ENCODE measurements at regions not wholly inside any gene's neighbourhood (a gene's known extent, or its start where the extent isn't known, plus 50 kb on each side); places are given as distances from the start of the nearest gene placed in this dataset.

DNA sequence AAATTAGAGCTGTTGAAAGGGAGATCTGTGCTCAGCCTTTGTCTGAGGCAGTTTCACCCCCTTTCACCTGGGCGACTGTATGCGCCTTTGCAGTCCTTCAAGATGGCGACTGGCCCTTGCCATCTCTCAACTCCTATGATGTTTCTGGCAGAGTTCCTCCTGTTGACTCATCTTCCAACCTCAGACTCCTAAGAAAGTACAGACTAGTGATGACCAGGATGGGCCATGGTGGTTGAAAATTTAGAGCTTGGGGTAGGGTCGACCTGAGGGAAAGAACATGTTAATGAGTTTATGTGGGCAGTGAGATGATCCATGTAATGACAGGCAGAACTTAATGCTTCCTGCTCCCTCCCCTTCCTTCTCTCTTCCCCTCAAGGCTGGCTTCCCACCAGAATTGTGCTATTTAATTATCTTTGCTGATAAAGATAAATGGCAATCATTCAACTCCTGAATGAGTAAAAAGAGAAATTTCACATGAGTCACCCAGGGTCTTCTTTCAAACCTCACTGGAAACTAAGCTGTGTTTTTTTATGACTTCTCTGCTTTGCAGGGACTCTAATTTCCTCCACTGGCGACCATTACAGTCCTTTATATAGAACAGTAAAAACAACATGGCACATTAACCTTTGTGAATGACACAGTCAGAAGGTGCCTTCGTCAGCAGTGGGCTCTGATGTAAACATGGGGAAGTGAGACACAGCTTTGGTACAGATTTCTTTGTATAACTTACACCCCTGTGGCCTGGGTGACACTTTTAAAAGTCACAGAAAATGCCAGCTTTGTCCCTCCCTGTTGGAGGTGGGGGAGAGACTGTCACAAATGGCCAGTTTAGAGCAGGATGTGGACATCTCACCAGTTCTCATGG is 103.5 kb downstream of the SCP2D1 start:
- H3K27me3 Mint-ChIP-seq, result peaks cover 1 to 13% of the 10 kb centered on the region in 2 donors
- ATAC-seq (replicated peaks in 1 of 4) (no peak), DNase-seq (no peak)
- no peak overlapping the region for H3K4me3 Mint-ChIP-seq
- ChIA-PET POLR2A (no interaction called here), CTCF (no interaction called here)
- Histone ChIP-seq H3K9me3 (no peaks in the 10 kb centered on the region), H3K4me1 (ENCODE audit: control insufficient read depth in 1 of 2, extremely low read depth in 1 of 2, insufficient read depth in 2 of 2, low read length in 2 of 2) (no peaks in the 10 kb centered on the region), H3K4me3 (ENCODE audit: control insufficient read depth in 1 of 2, extremely low read depth in 1 of 2, low read length in 1 of 2) (no peak overlapping the region), H3K27me3 (replicated peaks in 1 of 2; ENCODE audit: control insufficient read depth in 2 of 2, extremely low read depth in 1 of 2, insufficient read depth in 2 of 2, low read length in 1 of 2) (peaks cover 0 to 4% of the 10 kb centered on the region in 2 experiments), H3K36me3 (ENCODE audit: control insufficient read depth in 2 of 2, extremely low read depth in 1 of 2, insufficient read depth in 1 of 2, low read length in 1 of 2) (no peaks in the 10 kb centered on the region), H3K27ac (ENCODE audit: low read length) (no peak overlapping the region)
- H3K4me1 Mint-ChIP-seq, result no peaks in the 10 kb centered on the region
- 100% methylated on average over 2 of the region's 6 CpGs for WGBS (ENCODE audit: insufficient coverage)
- no peaks in the 10 kb centered on the region for H3K36me3 Mint-ChIP-seq
- no peak overlapping the region for H3K27ac Mint-ChIP-seq
- peaks cover 0 to 6% (median 0%) of the 10 kb centered on the region in 3 donors for H3K9me3 Mint-ChIP-seq

DNA sequence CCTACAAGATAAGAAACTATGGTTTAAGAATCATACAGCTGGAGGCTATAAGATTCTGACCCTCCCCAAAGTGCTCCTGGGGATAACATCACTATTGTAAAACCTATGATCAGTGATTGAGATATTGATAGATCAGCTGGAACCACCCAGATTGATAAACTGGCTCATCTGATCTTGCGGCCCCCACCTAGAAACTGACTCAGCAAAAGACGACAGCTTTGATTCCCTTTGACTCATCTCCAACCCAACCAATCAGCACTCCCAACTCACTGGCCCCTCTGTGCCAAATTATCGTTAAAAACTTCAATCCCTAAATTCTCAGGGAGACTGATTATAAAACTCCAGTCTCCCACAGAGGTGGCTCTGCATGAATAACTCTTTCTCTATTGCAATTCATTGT is 106.4 kb downstream of the SCP2D1 start:
- CTCF ChIA-PET, result no interaction called here
- H3K27me3 ChIP-seq (replicated peaks in 1 of 2; ENCODE audit: control insufficient read depth in 2 of 2, extremely low read depth in 1 of 2, insufficient read depth in 2 of 2, low read length in 1 of 2), result no peaks in the 10 kb centered on the region
- POLR2A ChIA-PET, result no interaction called here

DNA sequence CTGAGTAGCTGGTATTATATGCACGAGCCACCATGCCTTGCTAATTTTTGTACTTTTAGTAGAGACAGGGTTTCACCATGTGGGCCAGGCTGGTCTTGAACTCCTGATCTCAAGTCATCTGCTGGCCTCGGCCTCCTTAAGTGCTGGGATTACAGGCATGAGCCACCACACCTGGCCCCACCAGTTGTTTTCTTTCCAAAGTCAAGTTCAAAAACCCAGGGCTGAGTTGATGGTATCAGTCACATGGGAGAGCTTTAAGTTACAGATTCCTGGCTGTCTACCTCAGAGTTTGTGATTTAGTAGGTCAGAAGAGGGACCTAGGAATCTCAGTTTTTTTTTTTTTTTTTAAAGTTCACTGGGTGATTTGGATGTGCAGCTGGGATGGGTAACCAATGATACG is 107.7 kb downstream of the SCP2D1 start:
- ChIA-PET POLR2A (no interaction called here), CTCF (no interaction called here)
- WGBS (ENCODE audit: insufficient coverage), result 43% methylated on average over 1 of the region's 3 CpGs
- Histone ChIP-seq H3K27me3 (replicated peaks in 1 of 2; ENCODE audit: control insufficient read depth in 2 of 2, extremely low read depth in 1 of 2, insufficient read depth in 2 of 2, low read length in 1 of 2) (no peaks in the 10 kb centered on the region), H3K36me3 (ENCODE audit: control insufficient read depth in 2 of 2, extremely low read depth in 1 of 2, insufficient read depth in 1 of 2, low read length in 1 of 2) (no peaks in the 10 kb centered on the region), H3K4me1 (ENCODE audit: control insufficient read depth in 1 of 2, extremely low read depth in 1 of 2, insufficient read depth in 2 of 2, low read length in 2 of 2) (no peaks in the 10 kb centered on the region), H3K9me3 (no peaks in the 10 kb centered on the region), H3K4me3 (ENCODE audit: control insufficient read depth in 1 of 2, extremely low read depth in 1 of 2, low read length in 1 of 2) (no peak overlapping the region), H3K27ac (ENCODE audit: low read length) (no peak overlapping the region)
- ATAC-seq (replicated peaks in 1 of 4) (no peak), DNase-seq (no peak)
- Mint-ChIP-seq H3K4me3 (no peak overlapping the region), H3K4me1 (no peaks in the 10 kb centered on the region), H3K9me3 (peaks cover 0 to 5% (median 0%) of the 10 kb centered on the region in 3 donors), H3K27ac (no peak overlapping the region), H3K27me3 (no peaks in the 10 kb centered on the region), H3K36me3 (no peaks in the 10 kb centered on the region)

More for the DNA sequence above, 106.4 kb downstream of the SCP2D1 start:
- H3K27ac ChIP-seq (ENCODE audit: low read length), result no peak overlapping the region
- no peaks in the 10 kb centered on the region for H3K36me3 ChIP-seq (ENCODE audit: control insufficient read depth in 2 of 2, extremely low read depth in 1 of 2, insufficient read depth in 1 of 2, low read length in 1 of 2)
- DNase-seq, result no peak
- Mint-ChIP-seq H3K4me1 (no peaks in the 10 kb centered on the region), H3K27me3 (peaks cover 0 to 5% of the 10 kb centered on the region in 2 donors), H3K9me3 (peaks cover 0 to 10% (median 0%) of the 10 kb centered on the region in 3 donors), H3K36me3 (no peaks in the 10 kb centered on the region), H3K27ac (no peak overlapping the region), H3K4me3 (no peak overlapping the region)
- no peaks in the 10 kb centered on the region for H3K9me3 ChIP-seq
- no peak for ATAC-seq (replicated peaks in 1 of 4)
- no peak overlapping the region for H3K4me3 ChIP-seq (ENCODE audit: control insufficient read depth in 1 of 2, extremely low read depth in 1 of 2, low read length in 1 of 2)
- 88% methylated on average over 1 of the region's 3 CpGs for WGBS (ENCODE audit: insufficient coverage)
- H3K4me1 ChIP-seq (ENCODE audit: control insufficient read depth in 1 of 2, extremely low read depth in 1 of 2, insufficient read depth in 2 of 2, low read length in 2 of 2), result no peaks in the 10 kb centered on the region

DNA sequence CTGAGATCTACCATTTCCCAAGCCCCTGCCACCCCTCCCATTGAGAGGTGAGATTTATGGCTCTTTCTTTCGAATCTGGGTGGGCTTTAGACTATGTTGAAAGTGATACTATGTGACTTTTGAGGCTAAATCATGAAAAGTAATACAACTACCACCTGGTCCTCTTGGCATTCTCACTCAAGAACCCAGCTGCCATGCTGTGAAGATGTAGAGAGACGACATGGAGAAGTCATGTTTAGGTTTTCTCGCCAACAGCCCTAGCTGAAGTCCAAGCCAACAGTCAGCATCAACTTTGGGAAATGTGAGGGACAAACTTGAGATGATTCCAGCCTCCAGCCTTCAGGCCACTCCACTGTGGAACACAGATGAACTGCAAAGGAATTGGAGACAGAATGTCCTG is 108.7 kb downstream of the SCP2D1 start:
- H3K27ac ChIP-seq (ENCODE audit: low read length), result no peak overlapping the region
- Mint-ChIP-seq H3K27ac (no peak overlapping the region), H3K27me3 (no peaks in the 10 kb centered on the region)

DNA sequence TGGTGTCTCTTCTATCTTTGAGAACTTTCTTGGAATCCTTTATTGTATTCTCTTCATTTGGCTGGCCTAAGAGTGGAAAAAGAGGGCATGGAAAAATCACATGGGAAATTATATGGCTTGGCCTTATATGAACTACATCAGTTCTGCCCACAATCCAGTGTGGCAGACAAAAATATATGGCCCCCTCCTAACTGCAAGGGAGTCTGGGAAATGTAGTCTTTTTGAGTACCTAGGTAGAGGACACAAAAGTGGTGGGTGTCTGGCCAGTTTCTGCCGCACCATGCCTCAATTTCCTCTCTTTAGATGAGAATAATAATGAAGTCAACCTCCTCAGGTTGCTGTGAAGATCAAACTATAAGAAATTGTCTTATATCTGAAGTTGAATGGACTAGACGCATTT is 109.3 kb downstream of the SCP2D1 start:
- no CpG with 5 or more reads among the region's 2 CpGs for WGBS (ENCODE audit: insufficient coverage)
- Mint-ChIP-seq H3K4me1 (no peaks in the 10 kb centered on the region), H3K36me3 (no peaks in the 10 kb centered on the region), H3K4me3 (no peak overlapping the region), H3K9me3 (peaks cover 0 to 5% (median 0%) of the 10 kb centered on the region in 3 donors), H3K27me3 (no peaks in the 10 kb centered on the region), H3K27ac (no peak overlapping the region)
- no peaks in the 10 kb centered on the region for H3K27me3 ChIP-seq (replicated peaks in 1 of 2; ENCODE audit: control insufficient read depth in 2 of 2, extremely low read depth in 1 of 2, insufficient read depth in 2 of 2, low read length in 1 of 2)
- CTCF ChIA-PET, result no interaction called here
- ATAC-seq (replicated peaks in 1 of 4) (no peak), DNase-seq (no peak)
- no peaks in the 10 kb centered on the region for H3K36me3 ChIP-seq (ENCODE audit: control insufficient read depth in 2 of 2, extremely low read depth in 1 of 2, insufficient read depth in 1 of 2, low read length in 1 of 2)
- H3K27ac ChIP-seq (ENCODE audit: low read length), result no peak overlapping the region
- H3K9me3 ChIP-seq, result no peaks in the 10 kb centered on the region
- no peak overlapping the region for H3K4me3 ChIP-seq (ENCODE audit: control insufficient read depth in 1 of 2, extremely low read depth in 1 of 2, low read length in 1 of 2)
- no peaks in the 10 kb centered on the region for H3K4me1 ChIP-seq (ENCODE audit: control insufficient read depth in 1 of 2, extremely low read depth in 1 of 2, insufficient read depth in 2 of 2, low read length in 2 of 2)
- POLR2A ChIA-PET, result no interaction called here

More for the DNA sequence above, 108.7 kb downstream of the SCP2D1 start:
- WGBS (ENCODE audit: insufficient coverage), result 83% methylated on average over 1 of the region's 3 CpGs
- POLR2A ChIA-PET, result no interaction called here
- CTCF ChIA-PET, result no interaction called here
- Mint-ChIP-seq H3K36me3 (no peaks in the 10 kb centered on the region), H3K4me1 (no peaks in the 10 kb centered on the region), H3K9me3 (peaks cover 0 to 5% (median 0%) of the 10 kb centered on the region in 3 donors), H3K4me3 (no peak overlapping the region)
- H3K9me3 ChIP-seq, result no peaks in the 10 kb centered on the region
- no peaks in the 10 kb centered on the region for H3K27me3 ChIP-seq (replicated peaks in 1 of 2; ENCODE audit: control insufficient read depth in 2 of 2, extremely low read depth in 1 of 2, insufficient read depth in 2 of 2, low read length in 1 of 2)
- DNase-seq (no peak), ATAC-seq (replicated peaks in 1 of 4) (no peak)
- H3K4me1 ChIP-seq (ENCODE audit: control insufficient read depth in 1 of 2, extremely low read depth in 1 of 2, insufficient read depth in 2 of 2, low read length in 2 of 2), result no peaks in the 10 kb centered on the region
- no peak overlapping the region for H3K4me3 ChIP-seq (ENCODE audit: control insufficient read depth in 1 of 2, extremely low read depth in 1 of 2, low read length in 1 of 2)
- no peaks in the 10 kb centered on the region for H3K36me3 ChIP-seq (ENCODE audit: control insufficient read depth in 2 of 2, extremely low read depth in 1 of 2, insufficient read depth in 1 of 2, low read length in 1 of 2)

DNA sequence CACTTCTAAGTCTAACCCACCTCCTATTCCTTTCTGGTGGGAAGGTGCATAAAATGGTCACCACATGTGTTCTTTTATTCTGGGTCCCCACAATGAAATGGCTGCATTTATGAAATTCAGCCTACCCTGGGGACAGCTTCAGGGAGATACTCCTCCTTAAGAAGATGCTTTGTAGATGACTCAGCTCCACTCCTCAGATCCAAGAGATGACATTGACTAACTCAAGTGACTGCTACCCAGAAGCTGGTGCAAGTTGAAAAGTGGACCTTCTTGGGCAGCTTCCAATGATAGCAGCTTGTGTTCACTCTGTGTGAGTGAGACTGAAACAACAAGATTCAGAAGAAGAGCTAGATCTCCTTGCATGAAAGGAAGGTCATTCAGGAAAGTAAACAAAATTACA is 113.4 kb downstream of the SCP2D1 start:
- Histone ChIP-seq H3K27me3 (replicated peaks in 1 of 2; ENCODE audit: control insufficient read depth in 2 of 2, extremely low read depth in 1 of 2, insufficient read depth in 2 of 2, low read length in 1 of 2) (no peaks in the 10 kb centered on the region), H3K4me3 (ENCODE audit: control insufficient read depth in 1 of 2, extremely low read depth in 1 of 2, low read length in 1 of 2) (no peak overlapping the region), H3K36me3 (ENCODE audit: control insufficient read depth in 2 of 2, extremely low read depth in 1 of 2, insufficient read depth in 1 of 2, low read length in 1 of 2) (no peaks in the 10 kb centered on the region), H3K9me3 (no peaks in the 10 kb centered on the region), H3K4me1 (ENCODE audit: control insufficient read depth in 1 of 2, extremely low read depth in 1 of 2, insufficient read depth in 2 of 2, low read length in 2 of 2) (no peaks in the 10 kb centered on the region), H3K27ac (ENCODE audit: low read length) (no peak overlapping the region)
- POLR2A ChIA-PET, result interaction anchor here in 1 of 2 donors (0.5 kb wide), 1 partner anchor 13 kb away, joined by 3 read pairs; no protein-coding TSS in a partner anchor
- H3K9me3 Mint-ChIP-seq, result peaks cover 0 to 5% (median 0%) of the 10 kb centered on the region in 3 donors
- H3K27me3 Mint-ChIP-seq, result no peaks in the 10 kb centered on the region
- H3K4me3 Mint-ChIP-seq, result no peak overlapping the region
- no peak for ATAC-seq (replicated peaks in 1 of 4)
- H3K4me1 Mint-ChIP-seq, result no peaks in the 10 kb centered on the region
- H3K27ac Mint-ChIP-seq, result no peak overlapping the region
- no peaks in the 10 kb centered on the region for H3K36me3 Mint-ChIP-seq
- DNase-seq, result no peak
- CTCF ChIA-PET, result no interaction called here

All from T-cell (primary cell).